MM.1S (cell line): ENCODE measurements at regions not wholly inside any gene's neighbourhood (a gene's known extent, or its start where the extent isn't known, plus 50 kb on each side); places are given as distances from the start of the nearest gene placed in this dataset.
A peak's percentile ranks its signal among the peaks of the same experiment; 100 is the strongest.

Experiments
- DNase-seq: peaks from one replicate; pipeline ENCODE4 v3.0.0-alpha.2; 2015
- H2AFZ ChIP-seq: fragments of 300-600 bp; sonication (generic); 2 replicates; pipeline ENCODE4 v1.6.0; 2016; ENCODE audit warnings: antibody characterized with exemption, low read length
- H3F3A ChIP-seq: fragments of 300-600 bp; sonication (generic); 2 replicates; pipeline ENCODE4 v1.6.1; 2016; ENCODE audit warnings: mild to moderate bottlenecking, antibody characterized with exemption, low read length, moderate library complexity, mixed read lengths; ENCODE audit not compliant: insufficient read depth
- H3K27ac ChIP-seq: fragments of 300-600 bp; sonication (generic); 2 replicates; pipeline ENCODE4 v1.5.1; 2016; ENCODE audit warnings: mild to moderate bottlenecking, low read length
- H3K27me3 ChIP-seq: fragments of 300-600 bp; sonication (generic); replicated peaks from 2 replicates; pipeline ENCODE4 v1.6.0; 2016; ENCODE audit warnings: low read length; ENCODE audit not compliant: insufficient read depth
- H3K36me3 ChIP-seq: fragments of 300-600 bp; sonication (generic); replicated peaks from 2 replicates; pipeline ENCODE4 v1.6.1; 2016; ENCODE audit warnings: mild to moderate bottlenecking, low read length, mixed read lengths; ENCODE audit not compliant: insufficient read depth
- H3K4me1 ChIP-seq: fragments of 300-600 bp; sonication (generic); 2 replicates; pipeline ENCODE4 v1.6.1; 2016; ENCODE audit warnings: low read length, mixed read lengths
- H3K4me2 ChIP-seq: fragments of 300-600 bp; sonication (generic); 2 replicates; pipeline ENCODE4 v1.6.0; 2016; ENCODE audit warnings: low read depth, low read length
- H3K4me3 ChIP-seq: fragments of 300-600 bp; sonication (generic); 2 replicates; pipeline ENCODE4 v1.5.1; 2016; ENCODE audit warnings: low read length, mixed read lengths
- H3K79me2 ChIP-seq: fragments of 300-600 bp; sonication (generic); 2 replicates; pipeline ENCODE4 v1.6.1; 2016; ENCODE audit warnings: mixed run types, low read length, mixed read lengths
- H3K9ac ChIP-seq: fragments of 300-600 bp; sonication (generic); 2 replicates; pipeline ENCODE4 v1.6.1; 2016; ENCODE audit warnings: low read length, mixed read lengths
- H3K9me2 ChIP-seq: fragments of 300-600 bp; sonication (generic); replicated peaks from 2 replicates; pipeline ENCODE4 v1.6.1; 2016; ENCODE audit warnings: mild to moderate bottlenecking, low read length, mixed read lengths; ENCODE audit not compliant: insufficient read depth
- H3K9me3 ChIP-seq: fragments of 300-600 bp; sonication (generic); replicated peaks from 2 replicates; pipeline ENCODE4 v1.6.1; 2016; ENCODE audit warnings: mild to moderate bottlenecking, low read length, mixed read lengths; ENCODE audit not compliant: insufficient read depth
- H4K20me1 ChIP-seq: fragments of 300-600 bp; sonication (generic); 2 replicates; pipeline ENCODE4 v1.6.1; 2016; ENCODE audit warnings: mild to moderate bottlenecking, low read length, moderate library complexity, mixed read lengths; ENCODE audit not compliant: insufficient read depth
- EZH2 ChIP-seq: fragments of 300-600 bp; sonication (generic); optimal IDR thresholded peaks from 2 replicates; pipeline ENCODE3; 2017; ENCODE audit warnings: low read depth, mild to moderate bottlenecking, antibody characterized with exemption, low read length, mixed read lengths
- EZH2phosphoT487 ChIP-seq: fragments of 300-600 bp; sonication (generic); IDR thresholded peaks from 2 replicates; pipeline ENCODE4 v1.6.1; 2018; ENCODE audit warnings: antibody characterized with exemption, low read length
- TF ChIP-seq, protein P1 (sequence below): fragments of 300-600 bp; sonication (generic); IDR thresholded peaks from 2 replicates; pipeline ENCODE4 v1.5.1; 2016; ENCODE audit warnings: antibody characterized with exemption, low read length, mixed read lengths

DNA sequence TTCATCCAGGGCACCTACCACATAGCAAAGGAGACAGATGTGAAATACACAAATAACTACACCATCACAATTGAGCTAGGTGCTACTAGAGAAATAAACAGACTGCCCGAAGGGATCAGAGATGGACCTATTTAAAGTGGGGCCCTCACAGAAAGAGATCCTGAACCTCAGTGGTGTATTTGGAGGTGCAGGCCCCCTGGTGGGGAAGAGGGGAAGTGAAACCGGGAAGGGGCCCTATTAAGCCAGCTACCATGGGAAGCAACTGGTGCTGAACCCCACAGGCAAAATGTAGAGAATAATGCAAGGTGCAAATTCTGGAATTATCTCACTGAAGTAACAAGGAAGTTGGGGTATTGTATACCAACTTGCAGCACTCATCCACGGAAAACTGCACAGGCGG is 78.6 kb upstream of the FAM9A start:
- H3K9ac ChIP-seq = no peak overlapping the region
- H3K27ac ChIP-seq = no peak overlapping the region
- no peaks in the 10 kb centered on the region for H3K79me2 ChIP-seq
- H3K9me2 ChIP-seq = no peaks in the 10 kb centered on the region
- H2AFZ ChIP-seq = no peak overlapping the region
- H3K4me3 ChIP-seq = no peak overlapping the region
- no peaks in the 10 kb centered on the region for H3K27me3 ChIP-seq
- H4K20me1 ChIP-seq = no peaks in the 10 kb centered on the region
- TF ChIP-seq, protein P1, sequence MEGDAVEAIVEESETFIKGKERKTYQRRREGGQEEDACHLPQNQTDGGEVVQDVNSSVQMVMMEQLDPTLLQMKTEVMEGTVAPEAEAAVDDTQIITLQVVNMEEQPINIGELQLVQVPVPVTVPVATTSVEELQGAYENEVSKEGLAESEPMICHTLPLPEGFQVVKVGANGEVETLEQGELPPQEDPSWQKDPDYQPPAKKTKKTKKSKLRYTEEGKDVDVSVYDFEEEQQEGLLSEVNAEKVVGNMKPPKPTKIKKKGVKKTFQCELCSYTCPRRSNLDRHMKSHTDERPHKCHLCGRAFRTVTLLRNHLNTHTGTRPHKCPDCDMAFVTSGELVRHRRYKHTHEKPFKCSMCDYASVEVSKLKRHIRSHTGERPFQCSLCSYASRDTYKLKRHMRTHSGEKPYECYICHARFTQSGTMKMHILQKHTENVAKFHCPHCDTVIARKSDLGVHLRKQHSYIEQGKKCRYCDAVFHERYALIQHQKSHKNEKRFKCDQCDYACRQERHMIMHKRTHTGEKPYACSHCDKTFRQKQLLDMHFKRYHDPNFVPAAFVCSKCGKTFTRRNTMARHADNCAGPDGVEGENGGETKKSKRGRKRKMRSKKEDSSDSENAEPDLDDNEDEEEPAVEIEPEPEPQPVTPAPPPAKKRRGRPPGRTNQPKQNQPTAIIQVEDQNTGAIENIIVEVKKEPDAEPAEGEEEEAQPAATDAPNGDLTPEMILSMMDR = peak; percentile 48
- TF ChIP-seq EZH2phosphoT487 = no peak
- H3K4me1 ChIP-seq = no peaks in the 10 kb centered on the region
- no peaks in the 10 kb centered on the region for H3F3A ChIP-seq
- no peak overlapping the region for H3K4me2 ChIP-seq
- DNase-seq = peak; percentile 6
- H3K36me3 ChIP-seq = no peaks in the 10 kb centered on the region
- H3K9me3 ChIP-seq = no peaks in the 10 kb centered on the region

DNA sequence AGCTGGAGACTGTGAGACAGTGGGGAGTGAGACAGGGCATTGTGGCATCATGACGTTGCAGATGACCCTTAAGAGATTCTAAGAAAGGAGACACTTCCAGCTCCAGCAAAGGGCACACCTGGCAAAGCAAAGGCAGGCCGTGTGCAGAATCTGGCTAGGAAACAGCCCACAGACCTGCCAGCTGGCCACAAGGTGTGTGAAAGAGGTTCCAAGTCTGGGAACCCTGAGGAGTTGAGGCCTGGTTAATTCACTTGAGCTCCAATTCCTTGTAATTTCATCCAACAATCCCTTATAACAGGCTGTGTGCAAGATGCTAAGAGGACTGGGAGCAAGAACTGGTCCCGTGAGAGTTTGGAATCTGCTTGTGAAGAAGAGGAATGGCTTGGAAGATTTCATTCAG is 72.8 kb upstream of the FAM9A start:
- no peaks in the 10 kb centered on the region for H3F3A ChIP-seq
- H3K9me3 ChIP-seq = no peaks in the 10 kb centered on the region
- no peak for DNase-seq
- H3K4me2 ChIP-seq = no peak overlapping the region
- H3K27me3 ChIP-seq = no peaks in the 10 kb centered on the region
- H3K36me3 ChIP-seq = no peaks in the 10 kb centered on the region
- H3K27ac ChIP-seq = no peak overlapping the region
- H3K4me3 ChIP-seq = no peak overlapping the region
- no peak overlapping the region for H2AFZ ChIP-seq
- H4K20me1 ChIP-seq = no peaks in the 10 kb centered on the region
- no peaks in the 10 kb centered on the region for H3K79me2 ChIP-seq
- TF ChIP-seq EZH2 (no peak), EZH2phosphoT487 (no peak)
- TF ChIP-seq, protein P1 = no peak
- no peaks in the 10 kb centered on the region for H3K4me1 ChIP-seq
- H3K9ac ChIP-seq = no peak overlapping the region
- H3K9me2 ChIP-seq = no peaks in the 10 kb centered on the region

DNA sequence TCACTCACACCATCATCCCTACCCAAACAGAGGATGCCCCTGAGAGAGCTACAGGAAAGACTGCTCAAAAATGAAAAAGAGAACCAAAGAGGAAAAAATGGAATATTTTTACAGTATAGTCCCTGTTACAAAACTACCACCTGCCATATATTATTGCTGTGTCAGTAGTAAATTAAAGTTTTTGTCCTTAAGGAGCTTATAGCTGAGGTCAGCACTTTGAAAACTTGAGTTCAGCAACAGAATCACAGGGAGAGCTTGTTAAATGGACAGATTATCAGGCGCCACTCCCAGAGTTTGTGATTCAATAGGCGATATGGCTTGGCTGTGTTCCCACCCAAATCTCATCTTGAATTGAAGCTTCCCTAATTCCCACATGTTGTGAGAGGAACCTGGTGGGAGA is 71.9 kb upstream of the FAM9A start:
- Histone ChIP-seq H3K9me3 (no peaks in the 10 kb centered on the region), H3K79me2 (no peaks in the 10 kb centered on the region), H3F3A (no peaks in the 10 kb centered on the region), H3K9ac (no peak overlapping the region), H3K4me3 (no peak overlapping the region), H4K20me1 (no peaks in the 10 kb centered on the region), H3K4me2 (no peak overlapping the region), H3K36me3 (no peaks in the 10 kb centered on the region), H2AFZ (no peak overlapping the region), H3K27me3 (no peaks in the 10 kb centered on the region), H3K27ac (no peak overlapping the region), H3K9me2 (no peaks in the 10 kb centered on the region), H3K4me1 (no peaks in the 10 kb centered on the region)
- TF ChIP-seq EZH2 (no peak), EZH2phosphoT487 (no peak)
- TF ChIP-seq, protein P1 = no peak
- DNase-seq = no peak

DNA sequence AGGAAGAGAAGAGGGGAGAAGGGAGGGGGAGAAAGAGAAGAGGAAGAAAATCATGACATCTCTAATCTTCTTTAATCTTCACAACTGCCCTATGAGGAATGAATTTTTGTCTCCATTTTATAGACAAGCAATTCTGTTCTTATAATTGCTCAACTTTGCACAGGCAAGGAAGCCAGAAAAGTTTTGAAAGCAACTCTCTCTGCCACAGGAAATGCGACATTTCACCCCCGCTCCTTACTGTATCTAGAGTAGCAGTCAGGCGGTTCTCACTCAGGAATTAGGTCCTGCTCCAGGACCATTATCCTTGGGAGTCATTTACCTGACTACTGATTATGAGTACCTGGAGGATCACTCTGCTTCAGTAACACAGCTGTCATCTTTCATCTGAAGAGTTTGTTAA is 69.2 kb upstream of the FAM9A start:
- Histone ChIP-seq H3K9ac (no peak overlapping the region), H3K27ac (no peak overlapping the region), H4K20me1 (no peaks in the 10 kb centered on the region), H2AFZ (no peak overlapping the region), H3K9me2 (no peaks in the 10 kb centered on the region), H3K4me1 (no peaks in the 10 kb centered on the region), H3K9me3 (no peaks in the 10 kb centered on the region), H3K4me2 (no peak overlapping the region), H3F3A (no peaks in the 10 kb centered on the region), H3K36me3 (no peaks in the 10 kb centered on the region), H3K27me3 (no peaks in the 10 kb centered on the region), H3K79me2 (no peaks in the 10 kb centered on the region), H3K4me3 (no peak overlapping the region)
- TF ChIP-seq, protein P1 = no peak
- no peak for TF ChIP-seq EZH2
- no peak for TF ChIP-seq EZH2phosphoT487
- no peak for DNase-seq
